ENCODE measurements at regions not wholly inside any gene's neighbourhood (a gene's known extent, or its start where the extent isn't known, plus 50 kb on each side); places are given as distances from the start of the nearest gene placed in this dataset.

DNA sequence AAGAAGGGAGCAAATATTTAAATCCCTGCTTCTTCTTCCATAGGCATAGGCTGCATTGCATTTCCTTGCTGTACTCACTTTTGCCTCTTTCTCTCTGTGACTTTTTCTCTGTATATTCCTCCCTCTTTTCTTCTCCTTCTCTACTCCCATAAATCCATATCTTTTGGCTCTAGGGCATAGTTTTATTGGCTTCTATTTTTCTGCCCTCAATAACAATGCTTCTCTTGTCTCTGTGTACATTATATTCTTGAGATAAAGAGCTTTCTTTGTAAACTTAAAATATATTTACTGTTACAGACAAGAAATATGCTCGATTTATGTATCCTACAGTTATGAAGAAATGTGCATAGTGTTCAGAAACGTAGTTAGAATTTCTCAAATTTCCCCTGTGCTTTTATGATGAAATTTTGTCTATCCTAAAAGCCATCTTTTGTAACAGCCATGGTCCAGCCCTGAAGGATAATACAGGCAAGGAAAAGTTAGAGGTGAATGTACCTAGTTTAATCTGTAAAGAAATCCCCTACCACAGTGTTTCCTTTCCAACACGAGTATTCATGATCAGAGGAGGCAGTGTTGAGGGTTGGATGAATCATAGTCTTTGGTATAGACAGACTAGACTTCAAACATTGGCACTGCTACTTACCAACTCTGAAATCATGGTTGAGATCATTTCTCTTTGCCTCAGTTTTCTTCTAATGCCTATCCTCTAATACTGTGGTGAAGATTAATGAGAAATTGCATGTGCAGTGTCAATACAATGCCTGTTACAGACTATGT lies 173.3 kb upstream of the FAR2 start:
- no peak overlapping the region for H3K27ac Mint-ChIP-seq (ENCODE audit: unreplicated experiment)
- no peaks in the 10 kb centered on the region for H3K9me3 Mint-ChIP-seq (ENCODE audit: unreplicated experiment)
- H3K36me3 Mint-ChIP-seq (ENCODE audit: unreplicated experiment): no peaks in the 10 kb centered on the region
- no peaks in the 10 kb centered on the region for H3K4me1 Mint-ChIP-seq (ENCODE audit: low read depth, unreplicated experiment)
- TF ChIP-seq, protein P1, sequence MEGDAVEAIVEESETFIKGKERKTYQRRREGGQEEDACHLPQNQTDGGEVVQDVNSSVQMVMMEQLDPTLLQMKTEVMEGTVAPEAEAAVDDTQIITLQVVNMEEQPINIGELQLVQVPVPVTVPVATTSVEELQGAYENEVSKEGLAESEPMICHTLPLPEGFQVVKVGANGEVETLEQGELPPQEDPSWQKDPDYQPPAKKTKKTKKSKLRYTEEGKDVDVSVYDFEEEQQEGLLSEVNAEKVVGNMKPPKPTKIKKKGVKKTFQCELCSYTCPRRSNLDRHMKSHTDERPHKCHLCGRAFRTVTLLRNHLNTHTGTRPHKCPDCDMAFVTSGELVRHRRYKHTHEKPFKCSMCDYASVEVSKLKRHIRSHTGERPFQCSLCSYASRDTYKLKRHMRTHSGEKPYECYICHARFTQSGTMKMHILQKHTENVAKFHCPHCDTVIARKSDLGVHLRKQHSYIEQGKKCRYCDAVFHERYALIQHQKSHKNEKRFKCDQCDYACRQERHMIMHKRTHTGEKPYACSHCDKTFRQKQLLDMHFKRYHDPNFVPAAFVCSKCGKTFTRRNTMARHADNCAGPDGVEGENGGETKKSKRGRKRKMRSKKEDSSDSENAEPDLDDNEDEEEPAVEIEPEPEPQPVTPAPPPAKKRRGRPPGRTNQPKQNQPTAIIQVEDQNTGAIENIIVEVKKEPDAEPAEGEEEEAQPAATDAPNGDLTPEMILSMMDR (IDR thresholded peaks at IDR 0.05; ENCODE audit: partially characterized antibody, unreplicated experiment): no peak
- no peaks in the 10 kb centered on the region for H3K27me3 Mint-ChIP-seq (ENCODE audit: unreplicated experiment)
- H3K4me3 Mint-ChIP-seq (ENCODE audit: unreplicated experiment): no peak overlapping the region
- DNase-seq: no peak

DNA sequence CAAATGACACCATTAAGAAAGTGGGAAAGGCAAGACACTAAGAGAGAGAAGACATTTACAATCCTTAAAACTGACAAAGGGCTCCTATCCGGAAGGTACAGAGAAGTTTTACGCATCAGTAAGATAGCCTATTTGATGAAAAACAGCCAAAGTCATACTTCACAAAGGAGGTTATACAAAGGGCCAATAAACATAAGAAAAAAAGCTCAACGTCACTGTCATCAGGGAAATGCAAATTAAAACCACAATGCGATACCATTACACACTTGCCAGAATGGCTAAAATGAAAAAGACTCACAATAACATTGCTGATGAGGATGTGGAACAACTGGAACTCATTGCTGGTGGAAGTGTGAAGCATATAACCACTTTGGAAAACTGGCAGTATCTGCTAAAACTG lies 168.6 kb upstream of the FAR2 start:
- Mint-ChIP-seq H3K4me3 (ENCODE audit: unreplicated experiment) (no peak overlapping the region), H3K27ac (ENCODE audit: unreplicated experiment) (no peak overlapping the region), H3K27me3 (ENCODE audit: unreplicated experiment) (no peaks in the 10 kb centered on the region), H3K9me3 (ENCODE audit: unreplicated experiment) (no peaks in the 10 kb centered on the region), H3K4me1 (ENCODE audit: low read depth, unreplicated experiment) (no peaks in the 10 kb centered on the region), H3K36me3 (ENCODE audit: unreplicated experiment) (no peaks in the 10 kb centered on the region)
- no peak for DNase-seq
- TF ChIP-seq, protein P1 (IDR thresholded peaks at IDR 0.05; ENCODE audit: partially characterized antibody, unreplicated experiment): no peak

DNA sequence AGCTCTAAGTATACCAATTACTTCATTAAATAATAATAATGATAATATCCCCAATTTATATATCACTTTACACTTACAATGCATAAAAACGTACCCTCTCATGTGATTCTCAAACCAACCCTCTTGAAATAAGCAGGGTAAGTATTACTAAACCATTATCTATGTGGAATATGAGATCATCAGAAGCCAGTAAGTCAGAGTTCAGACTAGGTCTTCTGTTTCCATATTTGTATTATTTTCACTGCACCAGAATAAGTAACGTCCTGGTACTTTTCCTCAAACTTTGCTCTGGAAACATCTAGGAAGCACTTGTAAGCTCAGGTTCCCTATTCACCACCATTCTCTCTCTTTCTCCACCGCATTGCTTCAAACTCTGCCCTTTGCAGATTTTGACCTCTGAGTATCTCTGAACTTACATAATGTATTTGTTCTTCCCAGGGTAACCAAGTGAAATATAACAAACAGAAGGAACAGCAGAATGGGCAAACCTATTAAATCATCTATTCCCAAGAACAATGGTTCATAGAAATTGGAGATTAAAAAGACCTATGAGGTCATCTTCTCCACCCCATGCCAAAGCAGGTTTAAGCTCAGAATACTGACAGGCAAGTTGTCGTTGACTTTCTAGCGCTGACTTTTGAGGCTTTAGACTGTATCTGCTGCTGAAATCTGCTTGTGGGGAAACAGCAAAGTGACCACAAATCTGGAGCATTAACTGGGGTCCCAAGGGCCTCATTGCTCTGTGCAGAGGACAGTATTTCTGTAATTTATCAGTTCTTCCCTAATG lies 161.3 kb upstream of the FAR2 start:
- Mint-ChIP-seq H3K4me1 (ENCODE audit: low read depth, unreplicated experiment) (peaks cover 7% of the 10 kb centered on the region), H3K27ac (ENCODE audit: unreplicated experiment) (no peak overlapping the region), H3K9me3 (ENCODE audit: unreplicated experiment) (no peaks in the 10 kb centered on the region), H3K36me3 (ENCODE audit: unreplicated experiment) (no peaks in the 10 kb centered on the region), H3K27me3 (ENCODE audit: unreplicated experiment) (peaks cover 2% of the 10 kb centered on the region), H3K4me3 (ENCODE audit: unreplicated experiment) (no peak overlapping the region)
- TF ChIP-seq, protein P1 (IDR thresholded peaks at IDR 0.05; ENCODE audit: partially characterized antibody, unreplicated experiment): no peak
- DNase-seq: peak; percentile 48

DNA sequence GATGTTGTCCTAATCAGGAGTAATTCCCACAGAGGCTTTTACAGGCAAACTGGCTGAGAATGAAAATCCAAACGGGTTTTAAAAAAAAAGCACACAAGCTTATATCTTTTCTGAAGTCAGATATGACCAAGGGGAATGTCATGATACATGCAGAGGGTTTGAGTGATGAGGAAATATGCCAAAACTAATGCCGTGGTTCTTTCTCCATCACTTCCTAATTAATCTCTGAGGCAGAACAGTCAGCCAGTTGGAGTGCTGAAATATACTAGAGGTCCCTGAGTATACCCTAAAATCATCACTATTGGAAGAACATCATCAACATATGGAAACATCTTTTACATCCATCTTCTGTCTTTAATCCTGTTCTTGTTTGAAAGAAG lies 160.8 kb upstream of the FAR2 start:
- Mint-ChIP-seq H3K4me3 (ENCODE audit: unreplicated experiment) (no peak overlapping the region), H3K36me3 (ENCODE audit: unreplicated experiment) (no peaks in the 10 kb centered on the region), H3K4me1 (ENCODE audit: low read depth, unreplicated experiment) (peaks cover 7% of the 10 kb centered on the region), H3K27me3 (ENCODE audit: unreplicated experiment) (peaks cover 2% of the 10 kb centered on the region), H3K9me3 (ENCODE audit: unreplicated experiment) (no peaks in the 10 kb centered on the region), H3K27ac (ENCODE audit: unreplicated experiment) (no peak overlapping the region)
- TF ChIP-seq, protein P1 (IDR thresholded peaks at IDR 0.05; ENCODE audit: partially characterized antibody, unreplicated experiment): no peak
- DNase-seq: no peak

DNA sequence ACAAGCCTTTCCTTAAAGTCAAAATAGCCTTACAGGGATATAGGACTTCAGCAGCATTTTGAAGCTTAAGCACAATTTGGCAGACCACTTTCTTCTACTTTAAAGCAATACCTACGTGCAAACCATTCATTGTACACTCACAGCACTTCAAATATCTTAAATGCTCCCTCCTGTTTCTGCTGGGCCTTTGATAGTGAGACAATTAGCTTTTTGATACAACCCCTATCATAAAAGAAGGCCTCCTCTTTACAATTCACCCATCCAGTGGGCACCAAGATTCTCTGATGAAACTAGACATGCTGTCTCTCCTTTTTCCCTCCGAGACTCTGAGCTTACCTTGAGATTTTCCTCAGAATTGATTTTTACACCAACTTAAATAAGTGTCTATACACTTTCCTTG lies 157.5 kb upstream of the FAR2 start:
- Mint-ChIP-seq H3K36me3 (ENCODE audit: unreplicated experiment) (no peaks in the 10 kb centered on the region), H3K27me3 (ENCODE audit: unreplicated experiment) (peaks cover 2% of the 10 kb centered on the region), H3K9me3 (ENCODE audit: unreplicated experiment) (no peaks in the 10 kb centered on the region), H3K27ac (ENCODE audit: unreplicated experiment) (no peak overlapping the region), H3K4me1 (ENCODE audit: low read depth, unreplicated experiment) (peaks cover 7% of the 10 kb centered on the region), H3K4me3 (ENCODE audit: unreplicated experiment) (no peak overlapping the region)
- TF ChIP-seq, protein P1 (IDR thresholded peaks at IDR 0.05; ENCODE audit: partially characterized antibody, unreplicated experiment): no peak
- no peak for DNase-seq

Data from glutamatergic neuron (in vitro differentiated cells).